H1 (cell line): ENCODE measurements at regions not wholly inside any gene's neighbourhood (a gene's known extent, or its start where the extent isn't known, plus 50 kb on each side); places are given as distances from the start of the nearest gene placed in this dataset.
A peak's percentile ranks its signal among the peaks of the same experiment; 100 is the strongest.

Experiments used
- CTCF ChIA-PET: fragments of 300-600 bp; sonication (Branson Sonifier 250); formaldehyde crosslinking; loops from one replicate; lab custom pipeline; 2021; ENCODE audit not compliant: partially characterized antibody; lab: Charles Lee
- POLR2A ChIA-PET: fragments of 300-600 bp; sonication (Branson Sonifier 250); formaldehyde crosslinking; loops from one replicate; lab custom pipeline; 2021; ENCODE audit warnings: inconsistent platforms; ENCODE audit not compliant: partially characterized antibody; lab: Charles Lee
- DNase-seq, 2 experiments: peaks; one replicate each; pipeline versions ENCODE4 v3.0.0 to v3.0.0-alpha.2; 2010 to 2022; ENCODE audit warnings: low spot score in 2 of 2, low read depth in 1 of 2, mixed read lengths in 1 of 2
- FAIRE-seq: peaks from 2 replicates; lab custom pipeline; 2011; peaks lifted over from hg19 to GRCh38; lab: Jason Lieb, UNC
- H2AFZ ChIP-seq: 2 replicates; pipeline ENCODE4 v1.8.1; 2012; ENCODE audit warnings: low read length, inconsistent platforms
- H2AK5ac ChIP-seq: 2 replicates; pipeline ENCODE4 v1.6.1; 2013; ENCODE audit warnings: low read depth, low read length
- H2BK120ac ChIP-seq: replicated peaks from 2 replicates; pipeline ENCODE3; 2013; ENCODE audit warnings: low read depth, low read length, inconsistent platforms
- H2BK12ac ChIP-seq: 2 replicates; pipeline ENCODE4 v1.6.1; 2013; ENCODE audit warnings: low read depth, low read length
- H2BK15ac ChIP-seq: 2 replicates; pipeline ENCODE4 v1.6.1; 2013; ENCODE audit warnings: low read length
- H2BK20ac ChIP-seq: 2 replicates; pipeline ENCODE4 v1.6.1; 2013; ENCODE audit warnings: low read length
- H2BK5ac ChIP-seq: 2 replicates; pipeline ENCODE4 v1.6.1; 2013; ENCODE audit warnings: low read depth, low read length
- H3K14ac ChIP-seq: 2 replicates; pipeline ENCODE4 v1.6.1; 2013; ENCODE audit warnings: inconsistent platforms; ENCODE audit not compliant: insufficient read length
- H3K18ac ChIP-seq: 2 replicates; pipeline ENCODE4 v1.6.1; 2013; ENCODE audit warnings: low read length; ENCODE audit errors: extremely low read depth
- H3K23ac ChIP-seq: 2 replicates; pipeline ENCODE4 v1.6.1; 2013; ENCODE audit warnings: inconsistent platforms; ENCODE audit not compliant: insufficient read length
- H3K23me2 ChIP-seq: 2 replicates; pipeline ENCODE4 v1.6.1; 2013; ENCODE audit warnings: low read depth, low read length
- H3K27ac ChIP-seq: 2 replicates; pipeline ENCODE4 v1.6.1; 2011; ENCODE audit warnings: low read depth, low read length, inconsistent platforms
- H3K27me3 ChIP-seq, 4 experiments: replicated peaks in 1 of 4; 1 replicate in 1 of 4; 2 replicates in 3 of 4; pipeline versions ENCODE4 v1.6.1 to v1.8.1; 2011 to 2013; ENCODE audit warnings: low read length in 3 of 4, mild to moderate bottlenecking in 3 of 4, inconsistent platforms in 2 of 4, mixed read lengths in 2 of 4, moderate library complexity in 1 of 4; ENCODE audit not compliant: control insufficient read depth in 3 of 4, insufficient read depth in 3 of 4; ENCODE audit errors: extremely low read depth in 1 of 4
- H3K36me3 ChIP-seq, 4 experiments: 2 replicates each; pipeline versions ENCODE4 v1.6.1 to v1.8.1; 2011 to 2013; ENCODE audit warnings: mild to moderate bottlenecking in 4 of 4, low read length in 3 of 4, moderate library complexity in 2 of 4, control low read depth in 1 of 4, inconsistent platforms in 1 of 4; ENCODE audit not compliant: insufficient read depth in 4 of 4, control insufficient read depth in 2 of 4
- H3K4ac ChIP-seq: replicated peaks from 2 replicates; pipeline ENCODE3; 2013; ENCODE audit warnings: low read length, low read depth, mixed read lengths, inconsistent platforms; ENCODE audit not compliant: insufficient read length
- H3K4me1 ChIP-seq, 4 experiments: replicated peaks in 1 of 4; 1 replicate in 1 of 4; 2 replicates in 3 of 4; pipeline versions ENCODE4 v1.6.1 to v1.8.1; 2011 to 2013; ENCODE audit warnings: low read length in 3 of 4, inconsistent platforms in 2 of 4, mixed read lengths in 1 of 4; ENCODE audit not compliant: insufficient read depth in 4 of 4, control insufficient read depth in 3 of 4
- H3K4me2 ChIP-seq, 2 experiments: 2 replicates each; pipeline versions ENCODE4 v1.6.1 to v1.8.1; 2011 to 2013; ENCODE audit warnings: low read depth in 2 of 2, low read length in 2 of 2, control low read depth in 1 of 2, inconsistent platforms in 1 of 2, mild to moderate bottlenecking in 1 of 2; ENCODE audit not compliant: insufficient read depth in 1 of 2
- H3K4me3 ChIP-seq, 4 experiments: fragments of 200-600, 300-600 bp in 1 of 4; sonication (generic), shearing (Covaris generic), sonication (Bioruptor Twin) in 1 of 4; 2 replicates each; pipeline versions ENCODE4 v1.5.1 to v1.8.1; 2011 to 2016; ENCODE audit warnings: low read length in 4 of 4, low read depth in 3 of 4, control low read depth in 2 of 4, inconsistent platforms in 2 of 4, mild to moderate bottlenecking in 2 of 4, mixed read lengths in 1 of 4, moderate library complexity in 1 of 4; ENCODE audit not compliant: insufficient read depth in 2 of 4; ENCODE audit errors: extremely low read depth in 1 of 4
- H3K56ac ChIP-seq: replicated peaks from 2 replicates; pipeline ENCODE3; 2013; ENCODE audit warnings: low read depth, mild to moderate bottlenecking, mixed read lengths, low read length, inconsistent platforms; ENCODE audit not compliant: insufficient read length
- H3K79me1 ChIP-seq: 2 replicates; pipeline ENCODE4 v1.6.1; 2013; ENCODE audit warnings: low read depth, low read length, control low read depth
- H3K79me2 ChIP-seq, 2 experiments: 2 replicates each; pipeline versions ENCODE4 v1.6.1 to v1.8.1; 2012 to 2013; ENCODE audit warnings: low read length in 2 of 2, mild to moderate bottlenecking in 2 of 2, inconsistent platforms in 1 of 2; ENCODE audit not compliant: insufficient read depth in 2 of 2, control insufficient read depth in 1 of 2
- H3K9ac ChIP-seq, 4 experiments: replicated peaks in 1 of 4; 1 replicate in 1 of 4; 2 replicates in 3 of 4; pipeline versions ENCODE4 v1.6.1 to v1.8.1; 2011 to 2013; ENCODE audit warnings: low read depth in 3 of 4, low read length in 3 of 4, control low read depth in 2 of 4, mild to moderate bottlenecking in 2 of 4, moderate library complexity in 2 of 4, inconsistent platforms in 1 of 4; ENCODE audit errors: extremely low read depth in 1 of 4
- H3K9me3 ChIP-seq, 2 experiments: 2 replicates each; pipeline versions ENCODE4 v1.6.1 to v1.8.1; 2012 to 2013; ENCODE audit warnings: mild to moderate bottlenecking in 2 of 2, moderate library complexity in 2 of 2, control low read depth in 1 of 2, inconsistent platforms in 1 of 2, low read depth in 1 of 2, low read length in 1 of 2, mixed read lengths in 1 of 2; ENCODE audit not compliant: insufficient read depth in 2 of 2
- H4K20me1 ChIP-seq, 2 experiments: replicated peaks in 1 of 2; 2 replicates each; pipeline versions ENCODE3 to v1.8.1; 2011 to 2013; ENCODE audit warnings: inconsistent platforms in 2 of 2, low read length in 2 of 2, mild to moderate bottlenecking in 1 of 2; ENCODE audit not compliant: insufficient read depth in 2 of 2, control insufficient read depth in 1 of 2
- H4K5ac ChIP-seq: 2 replicates; pipeline ENCODE4 v1.6.1; 2013; ENCODE audit warnings: low read length, low read depth, mixed read lengths, inconsistent platforms; ENCODE audit not compliant: insufficient read length
- H4K8ac ChIP-seq: 2 replicates; pipeline ENCODE4 v1.8.0; 2013; ENCODE audit warnings: mild to moderate bottlenecking, moderate library complexity, low read length, inconsistent platforms; ENCODE audit not compliant: insufficient read depth; ENCODE audit errors: extremely low read depth
- H4K91ac ChIP-seq: replicated peaks from 2 replicates; pipeline ENCODE3; 2013; ENCODE audit warnings: low read length, mixed read lengths, inconsistent platforms; ENCODE audit not compliant: insufficient read length
- KDM4A ChIP-seq: IDR thresholded peaks from one replicate; pipeline ENCODE4 v1.7.1; 2012; ENCODE audit warnings: low read depth, mild to moderate bottlenecking, moderate library complexity, low read length, inconsistent platforms; ENCODE audit not compliant: severe bottlenecking
- POLR2A ChIP-seq, 2 experiments: IDR thresholded peaks; 1 replicate in 1 of 2; 2 replicates in 1 of 2; pipeline ENCODE4 v1.6.1; 2011; ENCODE audit warnings: low read depth in 2 of 2, low read length in 2 of 2, mild to moderate bottlenecking in 2 of 2; ENCODE audit errors: control extremely low read depth in 1 of 2
- WGBS, 2 experiments: shearing (Covaris generic) in 1 of 2; methylation state at CpG; one replicate each; pipeline versions ENCODE4 v1.1.6 to v1.1.7; 2013 to 2015; ENCODE audit warnings: low lambda C conversion rate in 2 of 2, mixed read lengths in 2 of 2, inconsistent platforms in 1 of 2, low coverage in 1 of 2, missing lambda C conversion rate in 1 of 2; ENCODE audit not compliant: insufficient replicate concordance in 2 of 2, insufficient coverage in 1 of 2, insufficient read length in 1 of 2; ENCODE audit errors: extremely low coverage in 1 of 2, missing lambda C conversion rate in 1 of 2; 5-methylcytosine and 5-hydroxymethylcytosine counted together

DNA sequence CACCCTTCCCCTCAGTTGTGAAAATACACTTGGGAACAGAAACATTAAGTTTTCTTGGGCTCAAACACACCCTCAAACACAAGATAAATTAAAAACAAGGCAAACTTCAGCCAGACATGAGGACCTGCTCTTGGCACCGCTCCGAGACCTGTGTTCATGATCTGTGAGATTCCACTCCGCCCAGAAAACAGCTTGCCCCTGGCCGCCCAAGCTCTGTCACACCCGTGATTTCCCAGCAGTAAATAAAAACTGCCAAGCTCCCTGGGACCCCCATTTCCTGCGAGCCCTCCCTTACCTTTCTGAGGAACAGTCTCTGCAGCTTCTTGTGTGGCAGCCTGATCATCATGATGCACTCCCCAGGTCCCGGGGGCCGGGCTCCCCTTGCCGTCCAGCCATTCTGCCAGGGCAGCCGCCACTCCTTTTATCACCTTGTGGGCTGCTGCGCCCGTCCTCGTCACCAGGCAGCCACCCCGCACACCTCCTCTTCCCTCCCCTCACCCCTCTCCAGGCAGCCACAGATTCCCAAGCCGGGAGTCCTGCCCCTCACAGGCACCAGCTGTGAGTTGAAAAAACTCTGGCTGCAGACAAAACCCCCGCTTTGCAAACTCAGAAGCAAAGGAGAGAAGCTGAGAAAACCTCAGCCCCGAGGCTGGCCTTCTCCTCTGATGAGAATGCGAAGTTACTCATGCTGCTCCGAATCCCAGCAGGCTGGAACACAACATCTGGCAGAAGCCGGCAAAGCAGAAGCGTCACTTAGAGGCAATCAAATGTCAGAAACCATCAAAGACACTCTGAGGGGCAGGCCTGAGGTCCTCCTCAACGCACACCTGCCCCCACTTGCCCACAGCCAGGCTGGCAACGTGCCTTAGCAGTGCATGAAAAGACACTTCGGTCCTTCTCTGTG is 130.4 kb upstream of the RPS6KA2 start:
- CTCF ChIA-PET: interaction anchor here (0.9 to 5.0 kb wide), 7 partner anchors 13 to 32 kb away, joined by 3 to 21 read pairs (median 4); no protein-coding TSS in a partner anchor
- H3K4me1 ChIP-seq: peaks cover 3 to 26% (median 16%) of the 10 kb centered on the region in 4 experiments
- H3K4me3 ChIP-seq: 0 out of 8 replicates have a peak overlapping the region, but pooled peaks of 1 of the 4 experiments have one; percentile 19
- H3K79me1 ChIP-seq: no peaks in the 10 kb centered on the region
- no peaks in the 10 kb centered on the region for H3K9me3 ChIP-seq
- 0 out of 2 replicates have a peak overlapping the region, but pooled peaks have one; percentile 11 for H2BK12ac ChIP-seq
- H2BK5ac ChIP-seq: 0 out of 2 replicates have a peak overlapping the region, but pooled peaks have one; percentile 39
- no peak overlapping the region for H3K56ac ChIP-seq
- 53% methylated on average over 24 of the region's 24 CpGs; no CpG with 5 or more reads in 1 of the 2 experiments for WGBS, 2 experiments
- POLR2A ChIA-PET: no interaction called here
- H4K8ac ChIP-seq: 0 out of 2 replicates have a peak overlapping the region, but pooled peaks have one; percentile 9
- H2BK120ac ChIP-seq: no peak overlapping the region
- H3K18ac ChIP-seq: 0 out of 2 replicates have a peak overlapping the region, but pooled peaks have one; percentile 41
- H3K4ac ChIP-seq: no peak overlapping the region
- H3K4me2 ChIP-seq: peak overlapping the region; percentile 45 to 56; a peak in 3 of 4 replicates
- H3K23ac ChIP-seq: no peak overlapping the region
- no peak overlapping the region for H4K91ac ChIP-seq
- H2BK20ac ChIP-seq: no peak overlapping the region
- H3K27ac ChIP-seq: no peak overlapping the region
- FAIRE-seq: no peak
- H3K23me2 ChIP-seq: no peaks in the 10 kb centered on the region; the same call in 1 of the 2 replicates
- H2AFZ ChIP-seq: no peak overlapping the region
- H2BK15ac ChIP-seq: no peak overlapping the region
- no peak overlapping the region for H3K14ac ChIP-seq
- no peaks in the 10 kb centered on the region for H3K79me2 ChIP-seq
- no peaks in the 10 kb centered on the region; a peak in 1 of 7 replicates for H3K27me3 ChIP-seq
- no peak overlapping the region; a peak in 1 of 7 replicates for H3K9ac ChIP-seq
- H3K36me3 ChIP-seq: no peaks in the 10 kb centered on the region
- TF ChIP-seq KDM4A (peak; percentile 10), POLR2A (IDR thresholded peaks at IDR 0.05; ENCODE audit: control extremely low read depth in 1 of 2, low read depth in 2 of 2, low read length in 2 of 2) (no peak)
- no peak for DNase-seq
- H4K5ac ChIP-seq: no peak overlapping the region
- H4K20me1 ChIP-seq: no peaks in the 10 kb centered on the region
- H2AK5ac ChIP-seq: no peak overlapping the region
